ENCODE measurements at regions not wholly inside any gene's neighbourhood (a gene's known extent, or its start where the extent isn't known, plus 50 kb on each side); places are given as distances from the start of the nearest gene placed in this dataset.

DNA sequence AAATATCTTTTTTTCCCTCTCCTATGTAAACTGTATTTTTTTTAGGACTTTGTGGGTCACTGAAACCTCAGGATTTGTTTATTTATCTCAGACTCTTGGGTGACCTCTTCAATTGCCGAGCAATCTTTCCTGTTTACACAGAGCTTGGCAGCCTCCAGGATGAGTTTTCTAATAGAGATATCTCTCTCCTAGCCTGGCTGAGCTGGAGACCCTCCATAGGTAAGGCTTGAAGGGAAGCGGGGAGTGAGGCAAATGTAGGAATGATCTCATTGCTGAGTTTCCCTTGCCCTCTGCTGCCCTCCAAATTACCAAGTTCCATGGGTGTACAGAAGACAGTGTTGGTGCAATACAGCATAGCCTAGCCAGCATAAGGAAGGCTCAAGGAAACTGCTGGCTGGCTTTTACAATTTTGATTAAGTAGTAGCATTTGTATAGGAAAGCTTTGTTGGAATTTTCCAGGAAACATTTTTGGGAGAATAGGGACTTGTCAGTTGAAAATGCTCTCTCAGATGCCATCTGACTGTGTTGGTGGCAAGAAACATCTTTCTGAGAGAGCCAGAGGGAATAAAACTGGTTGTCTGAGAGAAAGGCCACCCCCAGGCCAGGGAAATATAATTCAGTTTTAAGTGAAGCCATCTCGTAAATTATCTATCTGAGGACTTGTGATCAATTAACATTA lies 116.0 kb downstream of the NMUR2 start:
- POLR2A ChIA-PET = no interaction called here
- Histone ChIP-seq H3K4me1 (ENCODE audit: control insufficient read depth, insufficient read depth, low read length) (no peaks in the 10 kb centered on the region), H3K4me3 (ENCODE audit: low read depth, low read length) (no peak overlapping the region), H3K9me3 (ENCODE audit: control insufficient read depth, insufficient read depth, low read depth, low read length) (no peaks in the 10 kb centered on the region), H3K27ac (ENCODE audit: extremely low read depth, low read depth, low read length) (no peak overlapping the region), H3K36me3 (ENCODE audit: control insufficient read depth in 2 of 2, insufficient read depth in 1 of 2, low read length in 2 of 2) (no peaks in the 10 kb centered on the region)
- CTCF ChIA-PET = interaction anchor here (0.7 to 0.9 kb wide), 2 partner anchors 386 to 630 kb away, joined by 3 read pairs; no protein-coding TSS in a partner anchor
- TF ChIP-seq ZNF629 (tag by site-specific recombination; IDR thresholded peaks at IDR 0.05) (no peak), ZNF114 (tag by site-specific recombination; IDR thresholded peaks at IDR 0.05) (no peak), ZNF266 (tag by site-specific recombination; IDR thresholded peaks at IDR 0.05; ENCODE audit: low read depth) (no peak), ZFP41 (tag by site-specific recombination; IDR thresholded peaks at IDR 0.05; ENCODE audit: borderline replicate concordance) (no peak), ZBTB1 (tag by site-specific recombination; IDR thresholded peaks at IDR 0.05) (no peak), ZNF433 (tag by site-specific recombination; IDR thresholded peaks at IDR 0.05; ENCODE audit: low read depth) (no peak), ZNF121 (tag by site-specific recombination; IDR thresholded peaks at IDR 0.05) (no peak), ZIC2 (tag by site-specific recombination; IDR thresholded peaks at IDR 0.05) (no peak), ZNF707 (tag by site-specific recombination; IDR thresholded peaks at IDR 0.05) (no peak), SCRT2 (tag by site-specific recombination; IDR thresholded peaks at IDR 0.05) (no peak), ZNF341 (tag by site-specific recombination; IDR thresholded peaks at IDR 0.05; ENCODE audit: low read depth) (no peak), ZNF10 (tag by site-specific recombination; IDR thresholded peaks at IDR 0.05) (no peak), ZNF391 (tag by site-specific recombination; IDR thresholded peaks at IDR 0.05; ENCODE audit: borderline replicate concordance, low read depth) (no peak), ZNF610 (tag by site-specific recombination; IDR thresholded peaks at IDR 0.05; ENCODE audit: borderline replicate concordance) (no peak)
- TF ChIP-seq, protein P1, sequence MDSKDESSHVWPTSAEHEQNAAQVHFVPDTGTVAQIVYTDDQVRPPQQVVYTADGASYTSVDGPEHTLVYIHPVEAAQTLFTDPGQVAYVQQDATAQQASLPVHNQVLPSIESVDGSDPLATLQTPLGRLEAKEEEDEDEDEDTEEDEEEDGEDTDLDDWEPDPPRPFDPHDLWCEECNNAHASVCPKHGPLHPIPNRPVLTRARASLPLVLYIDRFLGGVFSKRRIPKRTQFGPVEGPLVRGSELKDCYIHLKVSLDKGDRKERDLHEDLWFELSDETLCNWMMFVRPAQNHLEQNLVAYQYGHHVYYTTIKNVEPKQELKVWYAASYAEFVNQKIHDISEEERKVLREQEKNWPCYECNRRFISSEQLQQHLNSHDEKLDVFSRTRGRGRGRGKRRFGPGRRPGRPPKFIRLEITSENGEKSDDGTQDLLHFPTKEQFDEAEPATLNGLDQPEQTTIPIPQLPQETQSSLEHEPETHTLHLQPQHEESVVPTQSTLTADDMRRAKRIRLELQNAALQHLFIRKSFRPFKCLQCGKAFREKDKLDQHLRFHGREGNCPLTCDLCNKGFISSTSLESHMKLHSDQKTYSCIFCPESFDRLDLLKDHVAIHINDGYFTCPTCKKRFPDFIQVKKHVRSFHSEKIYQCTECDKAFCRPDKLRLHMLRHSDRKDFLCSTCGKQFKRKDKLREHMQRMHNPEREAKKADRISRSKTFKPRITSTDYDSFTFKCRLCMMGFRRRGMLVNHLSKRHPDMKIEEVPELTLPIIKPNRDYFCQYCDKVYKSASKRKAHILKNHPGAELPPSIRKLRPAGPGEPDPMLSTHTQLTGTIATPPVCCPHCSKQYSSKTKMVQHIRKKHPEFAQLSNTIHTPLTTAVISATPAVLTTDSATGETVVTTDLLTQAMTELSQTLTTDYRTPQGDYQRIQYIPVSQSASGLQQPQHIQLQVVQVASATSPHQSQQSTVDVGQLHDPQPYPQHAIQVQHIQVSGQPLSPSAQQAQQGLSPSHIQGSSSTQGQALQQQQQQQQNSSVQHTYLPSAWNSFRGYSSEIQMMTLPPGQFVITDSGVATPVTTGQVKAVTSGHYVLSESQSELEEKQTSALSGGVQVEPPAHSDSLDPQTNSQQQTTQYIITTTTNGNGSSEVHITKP (tag by site-specific recombination; IDR thresholded peaks at IDR 0.05) = no peak
- TF ChIP-seq, protein P2, sequence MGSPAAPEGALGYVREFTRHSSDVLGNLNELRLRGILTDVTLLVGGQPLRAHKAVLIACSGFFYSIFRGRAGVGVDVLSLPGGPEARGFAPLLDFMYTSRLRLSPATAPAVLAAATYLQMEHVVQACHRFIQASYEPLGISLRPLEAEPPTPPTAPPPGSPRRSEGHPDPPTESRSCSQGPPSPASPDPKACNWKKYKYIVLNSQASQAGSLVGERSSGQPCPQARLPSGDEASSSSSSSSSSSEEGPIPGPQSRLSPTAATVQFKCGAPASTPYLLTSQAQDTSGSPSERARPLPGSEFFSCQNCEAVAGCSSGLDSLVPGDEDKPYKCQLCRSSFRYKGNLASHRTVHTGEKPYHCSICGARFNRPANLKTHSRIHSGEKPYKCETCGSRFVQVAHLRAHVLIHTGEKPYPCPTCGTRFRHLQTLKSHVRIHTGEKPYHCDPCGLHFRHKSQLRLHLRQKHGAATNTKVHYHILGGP (tag by site-specific recombination; IDR thresholded peaks at IDR 0.05) = no peak
- TF ChIP-seq, protein P3, sequence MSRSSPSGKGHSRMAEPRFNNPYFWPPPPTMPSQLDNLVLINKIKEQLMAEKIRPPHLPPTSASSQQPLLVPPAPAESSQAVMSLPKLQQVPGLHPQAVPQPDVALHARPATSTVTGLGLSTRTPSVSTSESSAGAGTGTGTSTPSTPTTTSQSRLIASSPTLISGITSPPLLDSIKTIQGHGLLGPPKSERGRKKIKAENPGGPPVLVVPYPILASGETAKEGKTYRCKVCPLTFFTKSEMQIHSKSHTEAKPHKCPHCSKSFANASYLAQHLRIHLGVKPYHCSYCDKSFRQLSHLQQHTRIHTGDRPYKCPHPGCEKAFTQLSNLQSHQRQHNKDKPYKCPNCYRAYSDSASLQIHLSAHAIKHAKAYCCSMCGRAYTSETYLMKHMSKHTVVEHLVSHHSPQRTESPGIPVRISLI (tag by site-specific recombination; IDR thresholded peaks at IDR 0.05) = no peak
- TF ChIP-seq, protein P4, sequence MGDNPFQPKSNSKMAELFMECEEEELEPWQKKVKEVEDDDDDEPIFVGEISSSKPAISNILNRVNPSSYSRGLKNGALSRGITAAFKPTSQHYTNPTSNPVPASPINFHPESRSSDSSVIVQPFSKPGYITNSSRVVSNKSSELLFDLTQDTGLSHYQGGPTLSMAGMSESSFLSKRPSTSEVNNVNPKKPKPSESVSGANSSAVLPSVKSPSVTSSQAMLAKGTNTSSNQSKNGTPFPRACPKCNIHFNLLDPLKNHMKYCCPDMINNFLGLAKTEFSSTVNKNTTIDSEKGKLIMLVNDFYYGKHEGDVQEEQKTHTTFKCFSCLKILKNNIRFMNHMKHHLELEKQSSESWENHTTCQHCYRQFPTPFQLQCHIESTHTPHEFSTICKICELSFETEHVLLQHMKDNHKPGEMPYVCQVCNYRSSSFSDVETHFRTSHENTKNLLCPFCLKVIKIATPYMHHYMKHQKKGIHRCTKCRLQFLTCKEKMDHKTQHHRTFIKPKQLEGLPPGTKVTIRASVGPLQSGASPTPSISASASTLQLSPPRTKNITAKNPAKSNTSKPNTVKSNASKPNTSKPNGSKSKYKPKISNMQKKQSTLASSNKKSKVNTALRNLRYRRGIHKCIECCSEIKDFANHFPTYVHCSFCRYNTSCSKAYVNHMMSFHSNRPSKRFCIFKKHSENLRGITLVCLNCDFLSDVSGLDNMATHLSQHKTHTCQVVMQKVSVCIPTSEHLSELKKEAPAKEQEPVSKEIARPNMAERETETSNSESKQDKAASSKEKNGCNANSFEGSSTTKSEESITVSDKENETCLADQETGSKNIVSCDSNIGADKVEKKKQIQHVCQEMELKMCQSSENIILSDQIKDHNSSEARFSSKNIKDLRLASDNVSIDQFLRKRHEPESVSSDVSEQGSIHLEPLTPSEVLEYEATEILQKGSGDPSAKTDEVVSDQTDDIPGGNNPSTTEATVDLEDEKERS (tag by site-specific recombination; IDR thresholded peaks at IDR 0.05) = no peak
- TF ChIP-seq, protein P5, sequence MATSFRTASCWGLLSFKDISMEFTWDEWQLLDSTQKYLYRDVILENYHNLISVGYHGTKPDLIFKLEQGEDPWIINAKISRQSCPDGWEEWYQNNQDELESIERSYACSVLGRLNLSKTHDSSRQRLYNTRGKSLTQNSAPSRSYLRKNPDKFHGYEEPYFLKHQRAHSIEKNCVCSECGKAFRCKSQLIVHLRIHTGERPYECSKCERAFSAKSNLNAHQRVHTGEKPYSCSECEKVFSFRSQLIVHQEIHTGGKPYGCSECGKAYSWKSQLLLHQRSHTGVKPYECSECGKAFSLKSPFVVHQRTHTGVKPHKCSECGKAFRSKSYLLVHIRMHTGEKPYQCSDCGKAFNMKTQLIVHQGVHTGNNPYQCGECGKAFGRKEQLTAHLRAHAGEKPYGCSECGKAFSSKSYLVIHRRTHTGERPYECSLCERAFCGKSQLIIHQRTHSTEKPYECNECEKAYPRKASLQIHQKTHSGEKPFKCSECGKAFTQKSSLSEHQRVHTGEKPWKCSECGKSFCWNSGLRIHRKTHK (tag by site-specific recombination; IDR thresholded peaks at IDR 0.05) = no peak
- TF ChIP-seq, protein P6, sequence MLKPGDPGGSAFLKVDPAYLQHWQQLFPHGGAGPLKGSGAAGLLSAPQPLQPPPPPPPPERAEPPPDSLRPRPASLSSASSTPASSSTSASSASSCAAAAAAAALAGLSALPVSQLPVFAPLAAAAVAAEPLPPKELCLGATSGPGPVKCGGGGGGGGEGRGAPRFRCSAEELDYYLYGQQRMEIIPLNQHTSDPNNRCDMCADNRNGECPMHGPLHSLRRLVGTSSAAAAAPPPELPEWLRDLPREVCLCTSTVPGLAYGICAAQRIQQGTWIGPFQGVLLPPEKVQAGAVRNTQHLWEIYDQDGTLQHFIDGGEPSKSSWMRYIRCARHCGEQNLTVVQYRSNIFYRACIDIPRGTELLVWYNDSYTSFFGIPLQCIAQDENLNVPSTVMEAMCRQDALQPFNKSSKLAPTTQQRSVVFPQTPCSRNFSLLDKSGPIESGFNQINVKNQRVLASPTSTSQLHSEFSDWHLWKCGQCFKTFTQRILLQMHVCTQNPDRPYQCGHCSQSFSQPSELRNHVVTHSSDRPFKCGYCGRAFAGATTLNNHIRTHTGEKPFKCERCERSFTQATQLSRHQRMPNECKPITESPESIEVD (tag by site-specific recombination; IDR thresholded peaks at IDR 0.05) = no peak
